A673 (cell line): ENCODE measurements at regions not wholly inside any gene's neighbourhood (a gene's known extent, or its start where the extent isn't known, plus 50 kb on each side); places are given as distances from the start of the nearest gene placed in this dataset.

Experiments used
- EZH2 ChIP-seq: fragments of 200-600 bp; sonication (generic); IDR thresholded peaks from 2 replicates; pipeline ENCODE4 v1.6.1; 2017; ENCODE audit warnings: borderline replicate concordance, low read depth, mild to moderate bottlenecking, mixed read lengths, antibody characterized with exemption, low read length; ENCODE audit not compliant: poor library complexity, severe bottlenecking
- TF ChIP-seq, protein P1 (sequence below): fragments of 300-800, 200-600 bp; sonication (generic); conservative IDR thresholded peaks from 2 replicates; pipeline ENCODE4 v1.5.1; 2017; ENCODE audit warnings: low read depth, mild to moderate bottlenecking, antibody characterized with exemption, low read length, moderate library complexity, mixed read lengths

GRCh38 chr10:123561141-123561440 is 105.1 kb upstream of the GPR26 start:
- TF ChIP-seq, protein P1, sequence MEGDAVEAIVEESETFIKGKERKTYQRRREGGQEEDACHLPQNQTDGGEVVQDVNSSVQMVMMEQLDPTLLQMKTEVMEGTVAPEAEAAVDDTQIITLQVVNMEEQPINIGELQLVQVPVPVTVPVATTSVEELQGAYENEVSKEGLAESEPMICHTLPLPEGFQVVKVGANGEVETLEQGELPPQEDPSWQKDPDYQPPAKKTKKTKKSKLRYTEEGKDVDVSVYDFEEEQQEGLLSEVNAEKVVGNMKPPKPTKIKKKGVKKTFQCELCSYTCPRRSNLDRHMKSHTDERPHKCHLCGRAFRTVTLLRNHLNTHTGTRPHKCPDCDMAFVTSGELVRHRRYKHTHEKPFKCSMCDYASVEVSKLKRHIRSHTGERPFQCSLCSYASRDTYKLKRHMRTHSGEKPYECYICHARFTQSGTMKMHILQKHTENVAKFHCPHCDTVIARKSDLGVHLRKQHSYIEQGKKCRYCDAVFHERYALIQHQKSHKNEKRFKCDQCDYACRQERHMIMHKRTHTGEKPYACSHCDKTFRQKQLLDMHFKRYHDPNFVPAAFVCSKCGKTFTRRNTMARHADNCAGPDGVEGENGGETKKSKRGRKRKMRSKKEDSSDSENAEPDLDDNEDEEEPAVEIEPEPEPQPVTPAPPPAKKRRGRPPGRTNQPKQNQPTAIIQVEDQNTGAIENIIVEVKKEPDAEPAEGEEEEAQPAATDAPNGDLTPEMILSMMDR, result no peak
- TF ChIP-seq EZH2, result no peak
